ENCODE measurements at regions not wholly inside any gene's neighbourhood (a gene's known extent, or its start where the extent isn't known, plus 50 kb on each side); places are given as distances from the start of the nearest gene placed in this dataset.
A peak's percentile ranks its signal among the peaks of the same experiment; 100 is the strongest.

DNA sequence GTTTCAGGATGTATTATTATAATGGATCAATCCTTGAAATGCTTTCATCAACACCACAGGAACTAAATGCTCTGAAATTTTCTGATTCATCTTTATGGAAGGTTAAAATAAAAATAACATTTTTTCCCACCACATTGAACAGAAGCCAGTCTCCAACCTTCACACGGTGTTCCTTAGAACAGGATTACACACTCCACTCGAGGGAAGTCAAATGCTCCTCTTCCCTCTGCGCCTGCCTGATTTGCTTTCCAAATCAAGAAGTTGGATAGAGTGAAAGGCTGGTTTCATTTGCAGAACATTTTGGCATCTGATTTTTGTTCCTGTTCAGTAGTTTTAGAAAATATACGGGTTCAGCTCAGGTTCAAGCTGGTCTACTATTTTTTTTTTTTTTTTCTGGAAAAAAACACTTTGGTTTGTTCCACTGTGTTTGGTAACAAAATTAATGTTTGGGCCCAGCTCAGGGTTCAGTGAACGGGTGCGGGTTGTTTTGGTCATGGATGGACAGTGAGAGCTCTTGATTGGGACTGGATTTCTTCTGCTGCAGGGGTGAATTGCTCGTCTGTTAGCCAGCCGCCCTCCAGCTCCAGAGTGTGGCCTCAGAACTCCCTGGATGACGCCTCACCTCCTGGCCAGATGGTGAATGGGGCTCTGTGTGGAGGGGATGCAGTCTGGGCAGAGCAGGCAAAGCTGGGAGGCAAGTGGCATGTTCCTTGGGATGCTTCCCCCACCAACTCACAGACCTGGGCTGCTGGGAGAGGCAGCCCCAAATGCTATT lies 82.4 kb upstream of the STC2 start:
- no peak overlapping the region for H4K8ac ChIP-seq (ENCODE audit: low read depth, low read length)
- H3K79me1 ChIP-seq (ENCODE audit: low read depth, low read length): no peaks in the 10 kb centered on the region
- no peak overlapping the region for H4K91ac ChIP-seq (ENCODE audit: low read depth, low read length, poor library complexity)
- no peak overlapping the region for H2BK5ac ChIP-seq (ENCODE audit: low read length)
- H3K4ac ChIP-seq (ENCODE audit: low read length): no peak overlapping the region
- no CpG with 5 or more reads among the region's 9 CpGs for WGBS, 2 donors (ENCODE audit: extremely low coverage in 2 of 2, insufficient read length in 2 of 2, insufficient replicate concordance in 1 of 2)
- H3K4me1 ChIP-seq (ENCODE audit: control insufficient read depth in 2 of 2, insufficient read depth in 1 of 2, low read depth in 1 of 2, low read length in 2 of 2): peaks cover 0 to 2% of the 10 kb centered on the region in 2 donors
- no peak overlapping the region for H2BK12ac ChIP-seq (ENCODE audit: low read length)
- H3K14ac ChIP-seq (ENCODE audit: low read length): no peak overlapping the region
- H2BK120ac ChIP-seq (ENCODE audit: low read depth, low read length): no peak overlapping the region
- H3K4me3 ChIP-seq (ENCODE audit: low read length in 2 of 2): no peak overlapping the region
- no peak overlapping the region for H3K9ac ChIP-seq (ENCODE audit: low read depth, low read length, poor library complexity)
- no peaks in the 10 kb centered on the region for H3K27me3 ChIP-seq (ENCODE audit: control insufficient read depth in 3 of 3, insufficient read depth in 3 of 3, low read depth in 1 of 3, low read length in 3 of 3)
- H3K36me3 ChIP-seq (replicated peaks in 1 of 2; ENCODE audit: control insufficient read depth in 2 of 2, insufficient read depth in 2 of 2, low read length in 2 of 2): no peaks in the 10 kb centered on the region
- no peak overlapping the region for H3K23ac ChIP-seq (ENCODE audit: low read depth, low read length, poor library complexity)
- H3K27ac ChIP-seq (replicated peaks; ENCODE audit: low read length): no peak overlapping the region
- no peak overlapping the region for H2AFZ ChIP-seq (ENCODE audit: low read length)
- H2BK15ac ChIP-seq (ENCODE audit: low read length): peak overlapping the region; percentile 13
- DNase-seq (ENCODE audit: low spot score): no peak
- no peaks in the 10 kb centered on the region for H3K9me3 ChIP-seq (replicated peaks in 1 of 2; ENCODE audit: control insufficient read depth in 2 of 2, insufficient read depth in 1 of 2, low read depth in 1 of 2, low read length in 2 of 2)
- H2AK5ac ChIP-seq (ENCODE audit: low read depth, low read length): peak overlapping the region; percentile 24
- H3K18ac ChIP-seq (ENCODE audit: low read length): peak overlapping the region; percentile 76
- no peak overlapping the region for H3K4me2 ChIP-seq (ENCODE audit: insufficient read depth, low read length, poor library complexity, severe bottlenecking)

GRCh38 chr5:173408946-173409345 lies 80.7 kb upstream of the STC2 start:
- Histone ChIP-seq H3K4me3 (ENCODE audit: low read length in 2 of 2) (no peak overlapping the region), H3K9me3 (replicated peaks in 1 of 2; ENCODE audit: control insufficient read depth in 2 of 2, insufficient read depth in 1 of 2, low read depth in 1 of 2, low read length in 2 of 2) (no peaks in the 10 kb centered on the region), H3K27ac (replicated peaks; ENCODE audit: low read length) (no peak overlapping the region), H2BK12ac (ENCODE audit: low read length) (no peak overlapping the region), H3K4me2 (ENCODE audit: insufficient read depth, low read length, poor library complexity, severe bottlenecking) (no peak overlapping the region), H3K36me3 (replicated peaks in 1 of 2; ENCODE audit: control insufficient read depth in 2 of 2, insufficient read depth in 2 of 2, low read length in 2 of 2) (no peaks in the 10 kb centered on the region), H3K27me3 (ENCODE audit: control insufficient read depth in 3 of 3, insufficient read depth in 3 of 3, low read depth in 1 of 3, low read length in 3 of 3) (no peaks in the 10 kb centered on the region), H3K4me1 (ENCODE audit: control insufficient read depth in 2 of 2, insufficient read depth in 1 of 2, low read depth in 1 of 2, low read length in 2 of 2) (peaks cover 0 to 2% of the 10 kb centered on the region in 2 donors), H2BK15ac (ENCODE audit: low read length) (no peak overlapping the region), H2BK5ac (ENCODE audit: low read length) (no peak overlapping the region), H2BK120ac (ENCODE audit: low read depth, low read length) (no peak overlapping the region), H3K9ac (ENCODE audit: low read depth, low read length, poor library complexity) (no peak overlapping the region), H2AK5ac (ENCODE audit: low read depth, low read length) (no peak overlapping the region), H3K4ac (ENCODE audit: low read length) (no peak overlapping the region), H3K23ac (ENCODE audit: low read depth, low read length, poor library complexity) (no peak overlapping the region), H4K8ac (ENCODE audit: low read depth, low read length) (no peak overlapping the region), H2AFZ (ENCODE audit: low read length) (no peak overlapping the region), H4K91ac (ENCODE audit: low read depth, low read length, poor library complexity) (no peak overlapping the region), H3K79me1 (ENCODE audit: low read depth, low read length) (no peaks in the 10 kb centered on the region), H3K14ac (ENCODE audit: low read length) (no peak overlapping the region), H3K18ac (ENCODE audit: low read length) (no peak overlapping the region)
- no CpG with 5 or more reads among the region's 1 CpG for WGBS, 2 donors (ENCODE audit: extremely low coverage in 2 of 2, insufficient read length in 2 of 2, insufficient replicate concordance in 1 of 2)
- DNase-seq (ENCODE audit: low spot score): no peak

DNA sequence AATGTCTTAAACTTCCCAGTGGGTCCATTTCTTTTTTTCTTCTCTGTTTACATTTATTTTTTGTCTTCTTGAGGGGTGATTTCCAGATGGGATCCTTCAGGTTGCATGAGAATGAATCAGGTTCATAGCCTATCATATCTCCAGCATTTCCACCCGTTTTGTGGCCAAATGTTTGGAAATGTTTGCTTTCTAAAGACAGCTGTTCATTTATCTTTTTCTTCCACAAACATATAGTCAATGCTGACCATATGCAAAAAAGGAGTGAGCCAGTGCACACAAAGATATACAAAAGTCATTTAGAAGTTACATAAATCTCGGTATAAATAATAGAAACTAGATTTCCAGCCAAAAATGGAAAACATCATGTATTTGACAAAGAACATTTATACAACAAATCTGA lies 71.6 kb upstream of the STC2 start:
- no peak overlapping the region for H2BK120ac ChIP-seq (ENCODE audit: low read depth, low read length)
- H4K91ac ChIP-seq (ENCODE audit: low read depth, low read length, poor library complexity): no peak overlapping the region
- no peak for DNase-seq (ENCODE audit: low spot score)
- H4K8ac ChIP-seq (ENCODE audit: low read depth, low read length): no peak overlapping the region
- H3K4me3 ChIP-seq (ENCODE audit: low read length in 2 of 2): no peak overlapping the region
- H2AFZ ChIP-seq (ENCODE audit: low read length): no peak overlapping the region
- H3K79me1 ChIP-seq (ENCODE audit: low read depth, low read length): no peaks in the 10 kb centered on the region
- peaks cover 0 to 1% of the 10 kb centered on the region in 2 donors for H3K4me1 ChIP-seq (ENCODE audit: control insufficient read depth in 2 of 2, insufficient read depth in 1 of 2, low read depth in 1 of 2, low read length in 2 of 2)
- H3K9ac ChIP-seq (ENCODE audit: low read depth, low read length, poor library complexity): no peak overlapping the region
- no peaks in the 10 kb centered on the region for H3K9me3 ChIP-seq (replicated peaks in 1 of 2; ENCODE audit: control insufficient read depth in 2 of 2, insufficient read depth in 1 of 2, low read depth in 1 of 2, low read length in 2 of 2)
- no peak overlapping the region for H3K4ac ChIP-seq (ENCODE audit: low read length)
- no CpG with 5 or more reads among the region's 2 CpGs for WGBS, 2 donors (ENCODE audit: extremely low coverage in 2 of 2, insufficient read length in 2 of 2, insufficient replicate concordance in 1 of 2)
- no peak overlapping the region for H2AK5ac ChIP-seq (ENCODE audit: low read depth, low read length)
- no peak overlapping the region for H2BK12ac ChIP-seq (ENCODE audit: low read length)
- no peak overlapping the region for H3K18ac ChIP-seq (ENCODE audit: low read length)
- H3K27me3 ChIP-seq (ENCODE audit: control insufficient read depth in 3 of 3, insufficient read depth in 3 of 3, low read depth in 1 of 3, low read length in 3 of 3): peaks cover 0 to 4% (median 0%) of the 10 kb centered on the region in 3 experiments
- no peak overlapping the region for H3K4me2 ChIP-seq (ENCODE audit: insufficient read depth, low read length, poor library complexity, severe bottlenecking)
- H2BK15ac ChIP-seq (ENCODE audit: low read length): no peak overlapping the region
- no peak overlapping the region for H2BK5ac ChIP-seq (ENCODE audit: low read length)
- H3K27ac ChIP-seq (replicated peaks; ENCODE audit: low read length): no peak overlapping the region
- H3K23ac ChIP-seq (ENCODE audit: low read depth, low read length, poor library complexity): no peak overlapping the region
- no peak overlapping the region for H3K14ac ChIP-seq (ENCODE audit: low read length)
- H3K36me3 ChIP-seq (replicated peaks in 1 of 2; ENCODE audit: control insufficient read depth in 2 of 2, insufficient read depth in 2 of 2, low read length in 2 of 2): no peaks in the 10 kb centered on the region

GRCh38 chr5:173397516-173397915 lies 69.3 kb upstream of the STC2 start:
- Histone ChIP-seq H3K9ac (ENCODE audit: low read depth, low read length, poor library complexity) (no peak overlapping the region), H2AFZ (ENCODE audit: low read length) (no peak overlapping the region), H2BK120ac (ENCODE audit: low read depth, low read length) (no peak overlapping the region)

More at GRCh38 chr5:173397516-173397915, 69.3 kb upstream of the STC2 start:
- Histone ChIP-seq H3K9me3 (replicated peaks in 1 of 2; ENCODE audit: control insufficient read depth in 2 of 2, insufficient read depth in 1 of 2, low read depth in 1 of 2, low read length in 2 of 2) (peaks cover 0 to 3% of the 10 kb centered on the region in 2 donors), H3K23ac (ENCODE audit: low read depth, low read length, poor library complexity) (no peak overlapping the region), H3K4me1 (ENCODE audit: control insufficient read depth in 2 of 2, insufficient read depth in 1 of 2, low read depth in 1 of 2, low read length in 2 of 2) (peaks cover 0 to 1% of the 10 kb centered on the region in 2 donors), H3K4me2 (ENCODE audit: insufficient read depth, low read length, poor library complexity, severe bottlenecking) (no peak overlapping the region), H3K4ac (ENCODE audit: low read length) (no peak overlapping the region), H4K8ac (ENCODE audit: low read depth, low read length) (no peak overlapping the region), H2BK12ac (ENCODE audit: low read length) (no peak overlapping the region), H3K27me3 (ENCODE audit: control insufficient read depth in 3 of 3, insufficient read depth in 3 of 3, low read depth in 1 of 3, low read length in 3 of 3) (peaks cover 0 to 4% (median 0%) of the 10 kb centered on the region in 3 experiments), H2AK5ac (ENCODE audit: low read depth, low read length) (no peak overlapping the region), H4K91ac (ENCODE audit: low read depth, low read length, poor library complexity) (no peak overlapping the region), H3K27ac (replicated peaks; ENCODE audit: low read length) (no peak overlapping the region), H3K36me3 (replicated peaks in 1 of 2; ENCODE audit: control insufficient read depth in 2 of 2, insufficient read depth in 2 of 2, low read length in 2 of 2) (no peaks in the 10 kb centered on the region), H3K18ac (ENCODE audit: low read length) (no peak overlapping the region), H3K4me3 (ENCODE audit: low read length in 2 of 2) (no peak overlapping the region), H2BK5ac (ENCODE audit: low read length) (no peak overlapping the region), H2BK15ac (ENCODE audit: low read length) (no peak overlapping the region), H3K14ac (ENCODE audit: low read length) (no peak overlapping the region), H3K79me1 (ENCODE audit: low read depth, low read length) (no peaks in the 10 kb centered on the region)
- no peak for DNase-seq (ENCODE audit: low spot score)
- whole genome bisulfite sequencing, 2 donors (ENCODE audit: extremely low coverage in 2 of 2, insufficient read length in 2 of 2, insufficient replicate concordance in 1 of 2): no CpG with 5 or more reads among the region's 6 CpGs

All from neuronal stem cell (in vitro differentiated cells).